DMS 273 treated with DMSO at 0.1 percent for 48 hours (cell line): ENCODE measurements at regions not wholly inside any gene's neighbourhood (a gene's known extent, or its start where the extent isn't known, plus 50 kb on each side); places are given as distances from the start of the nearest gene placed in this dataset.

ENCODE experiments used
- DNase-seq: peaks from one replicate; lab custom pipeline; 2025; lab: John Stamatoyannopoulos, UW

- DNase-seq = no peak
Measured at GRCh38 chr5:74027732-74028338, 401.8 kb downstream of the ARHGEF28 start.

DNA sequence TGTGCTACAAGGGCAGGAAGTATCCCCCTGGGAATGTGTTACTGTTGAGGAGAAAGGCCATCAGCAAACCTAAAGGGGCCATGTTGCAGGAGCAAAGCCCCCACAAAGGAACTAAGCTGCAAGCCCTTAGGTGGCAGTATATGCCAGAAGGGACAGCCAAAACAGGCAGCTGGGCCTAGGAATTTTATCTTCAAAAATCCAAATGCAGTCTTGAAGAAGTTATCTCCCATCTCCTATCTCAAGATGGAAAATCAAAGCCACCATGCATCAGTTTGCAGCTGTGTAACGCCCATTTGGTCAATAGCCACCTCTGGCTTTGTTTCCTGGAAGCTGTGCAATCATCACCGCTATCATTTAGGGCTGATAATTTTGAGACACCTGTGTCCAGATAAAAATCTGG lies 400.3 kb downstream of the ARHGEF28 start:
- DNase-seq = no peak

DNA sequence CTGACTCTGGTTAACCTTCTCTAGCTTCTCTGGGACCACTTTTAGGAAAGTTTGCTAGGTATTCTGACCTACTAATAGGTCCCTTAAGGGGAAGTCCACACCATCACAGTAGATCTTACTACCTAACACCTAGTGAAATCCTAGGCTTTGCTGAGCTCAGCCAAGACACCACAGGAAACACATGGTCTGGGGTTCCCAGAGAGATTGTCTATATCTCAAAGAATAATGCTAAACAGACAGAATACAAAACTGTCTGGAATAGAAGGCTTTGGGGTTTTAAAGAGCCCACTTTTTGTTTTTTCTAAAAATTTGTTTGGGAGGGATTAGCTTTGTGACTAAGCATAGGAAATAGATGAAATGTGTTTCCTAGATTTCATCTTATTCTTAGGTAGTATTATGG lies 395.1 kb downstream of the ARHGEF28 start:
- DNase-seq = no peak

DNA sequence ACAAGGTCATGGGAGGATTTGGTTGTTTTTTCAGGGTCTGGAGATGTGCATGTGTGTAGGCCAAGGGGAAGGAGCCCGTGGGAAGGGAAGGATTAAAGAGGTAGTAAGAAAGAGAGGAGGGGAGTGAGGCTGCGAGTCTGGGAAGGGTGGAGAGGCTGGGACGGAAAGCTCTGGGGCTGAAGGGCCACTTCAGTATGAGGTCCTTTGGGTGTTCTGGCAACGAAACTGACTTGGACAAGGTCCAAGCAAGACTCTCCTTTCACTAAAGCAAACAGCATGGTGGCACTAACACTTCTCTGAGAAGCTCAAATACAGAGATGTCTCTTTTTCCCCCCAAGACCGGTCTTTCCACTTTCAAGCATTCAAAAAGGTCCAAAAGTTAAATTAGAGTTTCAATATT lies 394.5 kb downstream of the ARHGEF28 start:
- DNase-seq = no peak

- no peak for DNase-seq
Measured at GRCh38 chr5:74019923-74020322, 393.9 kb downstream of the ARHGEF28 start.

DNA sequence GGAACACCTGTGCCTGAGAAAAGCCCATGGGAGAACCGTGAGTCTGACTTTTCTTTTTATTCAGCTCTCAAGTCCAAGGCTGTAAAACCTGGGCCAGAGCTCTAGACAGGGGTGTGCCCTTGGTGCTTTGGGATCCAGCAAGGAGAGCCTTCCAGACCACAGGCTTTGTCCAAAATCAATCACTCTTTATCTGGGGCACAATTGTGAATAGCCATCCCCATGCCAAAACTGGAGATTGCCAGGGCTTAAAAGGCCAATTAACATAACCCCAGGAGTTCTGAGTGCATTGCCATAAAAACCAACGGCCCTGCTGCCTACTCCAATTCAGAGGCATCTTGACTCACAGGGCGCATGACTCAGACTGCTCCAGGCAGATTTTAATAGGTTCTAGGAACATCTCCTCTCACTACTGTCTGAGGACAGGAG lies 391.8 kb downstream of the ARHGEF28 start:
- peak; percentile 60 for DNase-seq

DNA sequence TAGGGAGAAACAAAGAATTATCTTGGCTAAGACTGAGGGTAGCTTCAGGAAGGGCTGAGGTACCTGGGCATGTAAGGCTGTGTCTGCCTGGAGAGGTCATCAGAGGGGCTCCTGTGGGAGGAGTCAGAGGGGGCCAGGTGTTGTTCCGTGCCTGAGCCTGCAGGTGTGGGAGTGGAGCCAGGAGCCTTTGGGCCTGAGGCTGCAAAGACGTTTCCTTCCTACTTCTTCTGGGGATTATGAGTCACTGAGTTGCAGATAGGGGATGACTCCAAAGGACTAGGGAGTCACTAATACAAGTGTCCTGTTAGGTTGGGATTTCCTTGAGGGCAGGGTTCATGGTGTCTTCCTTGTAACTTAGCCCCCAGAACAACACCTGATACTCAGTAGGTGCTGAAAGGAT lies 391.1 kb downstream of the ARHGEF28 start:
- DNase-seq = no peak

- no peak for DNase-seq
Measured at GRCh38 chr5:74016373-74016772, 390.4 kb downstream of the ARHGEF28 start.

GRCh38 chr5:74015716-74016115 lies 389.7 kb downstream of the ARHGEF28 start:
- no peak for DNase-seq

DNA sequence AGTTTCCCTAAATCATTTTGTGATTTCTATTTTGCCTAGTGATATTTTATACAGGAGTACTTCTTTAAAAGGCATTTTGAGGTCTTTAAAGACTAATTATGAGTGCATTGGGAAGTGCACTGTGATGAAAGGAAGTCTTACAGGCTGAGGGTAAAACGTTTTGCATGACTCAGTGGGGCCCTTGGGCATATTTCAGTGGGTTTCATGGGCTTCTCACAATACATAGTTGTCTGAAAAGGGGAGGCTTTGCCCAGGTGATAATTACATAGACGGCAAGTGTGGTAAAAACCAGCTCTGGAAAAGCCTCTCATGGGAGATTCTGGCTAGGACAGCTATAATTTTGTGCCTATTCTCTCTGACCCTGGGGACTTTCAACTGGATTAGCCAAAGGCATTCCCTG lies 387.2 kb downstream of the ARHGEF28 start:
- no peak for DNase-seq

DNA sequence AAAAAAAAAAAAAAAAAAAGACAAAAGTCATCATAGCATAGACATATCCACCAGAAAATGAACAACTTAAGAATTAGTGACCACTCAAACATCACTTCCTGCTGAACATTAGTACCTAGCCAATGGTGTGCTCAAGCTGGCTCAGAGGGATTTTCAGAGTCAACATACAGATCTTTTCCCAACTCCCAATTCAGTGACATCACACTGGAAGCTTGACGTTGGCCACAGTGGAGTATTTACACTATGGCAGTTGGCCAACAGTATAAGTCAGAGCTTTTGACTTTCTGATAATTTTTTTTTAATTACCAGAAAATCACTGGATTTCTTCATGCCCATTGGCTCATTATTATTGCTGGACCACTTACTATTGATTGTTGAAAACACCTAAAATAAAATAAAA lies 383.5 kb downstream of the ARHGEF28 start:
- no peak for DNase-seq

DNA sequence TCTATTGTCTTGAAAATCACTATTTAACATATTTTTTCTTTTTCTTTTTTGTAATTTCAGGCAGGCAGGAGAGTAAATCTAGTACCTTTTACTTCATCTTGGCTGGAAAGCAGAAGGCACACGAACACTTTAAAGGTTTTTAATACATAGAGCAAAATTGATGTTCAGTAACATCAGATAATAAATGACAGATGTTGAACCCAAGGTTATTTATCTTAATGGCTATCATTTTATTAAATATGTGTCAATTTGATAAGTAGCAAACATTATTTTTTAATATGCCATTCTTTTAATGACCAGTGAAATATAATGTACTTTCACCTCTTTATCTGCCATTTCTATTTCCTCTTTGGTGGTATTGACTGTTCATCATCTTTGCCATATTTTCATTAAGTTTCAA lies 381.2 kb downstream of the ARHGEF28 start:
- DNase-seq = no peak

DNA sequence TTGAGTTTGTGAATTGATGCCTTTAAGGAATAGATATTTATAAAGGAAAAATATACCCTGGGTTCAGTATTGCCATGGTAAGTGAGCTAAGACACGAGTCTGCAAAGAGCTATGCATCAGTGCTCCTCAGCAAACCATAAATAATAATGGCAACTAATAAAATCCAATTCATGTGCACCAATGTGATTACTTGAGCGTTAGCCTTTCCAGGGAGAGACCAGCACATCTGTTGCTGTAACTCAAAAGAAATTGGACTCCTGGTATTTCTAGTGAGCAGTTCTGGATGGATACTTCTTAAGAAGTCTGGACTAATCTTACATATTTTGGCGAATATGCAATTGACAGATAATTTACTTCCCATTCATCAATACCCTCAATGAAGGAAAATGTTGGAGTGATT lies 373.3 kb downstream of the ARHGEF28 start:
- DNase-seq = peak; percentile 43

DNA sequence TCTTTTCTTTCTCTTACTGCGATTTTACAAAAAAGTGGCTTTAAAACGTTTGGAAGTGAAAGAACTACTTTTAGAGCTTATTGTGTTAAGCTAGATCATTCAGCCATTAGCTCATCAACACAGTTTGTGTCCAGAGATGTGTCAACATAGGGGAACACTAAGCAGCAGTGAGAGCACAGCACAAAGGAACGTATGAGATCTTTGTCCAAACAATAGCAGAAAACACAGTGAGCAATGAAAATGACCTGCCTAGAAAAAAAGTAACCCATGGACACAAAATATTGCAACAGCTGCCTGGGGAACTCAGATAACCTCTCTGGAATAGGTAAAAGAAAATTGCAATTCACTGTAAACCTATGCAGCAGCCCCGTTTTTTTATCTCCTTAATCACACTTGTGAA lies 372.5 kb downstream of the ARHGEF28 start:
- no peak for DNase-seq

DNA sequence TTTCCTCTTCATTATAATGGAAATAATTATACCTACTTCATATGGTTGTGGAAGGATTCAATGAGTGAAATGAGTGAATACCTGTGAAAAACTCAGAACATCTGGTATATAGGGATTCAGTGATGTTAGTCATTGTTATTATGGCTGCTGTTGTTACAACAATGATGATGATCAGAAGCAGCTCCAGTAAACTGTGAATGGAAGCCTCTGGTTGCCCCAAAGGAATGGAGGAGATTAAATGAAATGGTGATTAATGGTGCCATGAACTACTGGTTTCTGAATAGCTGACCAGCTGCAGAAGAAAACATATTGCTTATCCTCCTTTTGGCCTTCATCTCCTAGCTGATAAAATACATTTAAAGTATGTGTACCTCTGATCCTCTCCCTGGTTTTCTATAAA lies 372.0 kb downstream of the ARHGEF28 start:
- no peak for DNase-seq

GRCh38 chr5:73996151-73996755 lies 370.3 kb downstream of the ARHGEF28 start:
- DNase-seq = no peak

- no peak for DNase-seq
Measured at GRCh38 chr5:73994963-73995362, 369.0 kb downstream of the ARHGEF28 start.
